HG03342 (cell line): ENCODE measurements at regions not wholly inside any gene's neighbourhood (a gene's known extent, or its start where the extent isn't known, plus 50 kb on each side); places are given as distances from the start of the nearest gene placed in this dataset.

Experiments used
- ATAC-seq: cut with Tn5 transposase; IDR thresholded peaks from one replicate; pipeline ENCODE4 v1.9.1; 2021; ENCODE audit warnings: mild to moderate bottlenecking, moderate library complexity; ENCODE audit not compliant: unreplicated experiment

GRCh38 chr11:27861706-27862430 is 161.6 kb upstream of the BDNF start:
- ATAC-seq = no peak

DNA sequence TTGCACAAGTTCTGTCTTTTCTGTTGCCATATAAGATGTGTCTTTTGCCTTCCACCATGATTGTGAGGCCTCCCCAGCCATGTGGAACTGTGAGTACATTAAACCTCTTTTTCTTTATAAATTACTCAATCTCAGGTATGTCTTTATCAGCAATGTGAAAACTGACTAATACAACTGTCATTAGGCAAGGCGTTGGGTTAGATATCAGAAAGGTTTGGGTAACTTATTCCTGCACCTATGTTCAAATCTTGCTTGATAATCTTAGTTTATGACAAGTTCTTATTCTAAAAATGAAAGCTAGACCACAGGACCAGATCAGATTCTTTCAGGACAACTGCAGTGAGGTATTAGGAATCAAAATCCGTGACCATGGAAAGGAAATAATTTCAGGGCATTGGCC is 160.6 kb upstream of the BDNF start:
- no peak for ATAC-seq

GRCh38 chr11:27858866-27859265 is 158.6 kb upstream of the BDNF start:
- ATAC-seq = no peak

DNA sequence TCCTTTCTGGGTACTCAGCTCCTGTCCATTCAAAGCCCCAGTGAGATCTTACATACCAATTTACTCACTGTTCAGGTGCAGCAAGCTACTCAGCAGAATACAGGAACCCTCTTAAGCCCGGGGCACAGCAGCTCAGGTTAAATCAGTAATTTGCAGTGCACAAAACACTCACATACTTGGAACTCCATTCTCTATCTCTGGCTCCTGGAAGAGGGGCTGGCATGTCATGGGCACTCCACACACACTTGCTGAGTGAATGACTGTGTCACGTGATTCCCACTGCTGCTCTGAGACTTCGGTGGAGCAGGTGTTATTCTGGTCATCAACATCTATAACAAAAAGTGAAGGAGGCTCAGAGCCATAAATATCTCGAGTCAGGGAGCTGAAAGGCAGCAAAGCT is 157.3 kb upstream of the BDNF start:
- ATAC-seq = no peak

DNA sequence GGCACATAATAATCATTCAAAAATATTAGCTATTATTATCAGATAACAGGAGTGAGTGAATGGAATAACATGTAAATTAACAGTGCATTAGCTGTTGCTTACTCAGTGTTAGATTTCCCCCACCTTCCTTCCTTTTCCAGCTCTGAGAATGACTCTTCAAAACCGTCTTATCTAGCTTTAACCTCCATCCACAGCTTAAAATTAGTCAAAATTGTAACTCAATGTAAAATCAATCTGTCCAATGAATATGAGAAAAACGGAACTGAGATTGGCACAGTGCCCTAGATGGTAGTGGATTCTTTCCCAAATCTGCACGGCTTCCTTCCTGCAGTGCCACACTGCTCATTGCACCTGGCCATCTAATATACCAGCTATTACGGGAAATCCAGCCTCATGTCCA is 156.8 kb upstream of the BDNF start:
- ATAC-seq = no peak

- no peak for ATAC-seq
These were observed 148.2 kb upstream of the BDNF start for GRCh38 chr11:27848423-27848822.

- ATAC-seq = no peak
These were observed 147.2 kb upstream of the BDNF start for GRCh38 chr11:27847496-27847895.

- ATAC-seq = no peak
These were observed 142.0 kb upstream of the BDNF start for GRCh38 chr11:27842290-27842689.

- ATAC-seq = no peak
These were observed 140.8 kb upstream of the BDNF start for GRCh38 chr11:27841023-27841422.

DNA sequence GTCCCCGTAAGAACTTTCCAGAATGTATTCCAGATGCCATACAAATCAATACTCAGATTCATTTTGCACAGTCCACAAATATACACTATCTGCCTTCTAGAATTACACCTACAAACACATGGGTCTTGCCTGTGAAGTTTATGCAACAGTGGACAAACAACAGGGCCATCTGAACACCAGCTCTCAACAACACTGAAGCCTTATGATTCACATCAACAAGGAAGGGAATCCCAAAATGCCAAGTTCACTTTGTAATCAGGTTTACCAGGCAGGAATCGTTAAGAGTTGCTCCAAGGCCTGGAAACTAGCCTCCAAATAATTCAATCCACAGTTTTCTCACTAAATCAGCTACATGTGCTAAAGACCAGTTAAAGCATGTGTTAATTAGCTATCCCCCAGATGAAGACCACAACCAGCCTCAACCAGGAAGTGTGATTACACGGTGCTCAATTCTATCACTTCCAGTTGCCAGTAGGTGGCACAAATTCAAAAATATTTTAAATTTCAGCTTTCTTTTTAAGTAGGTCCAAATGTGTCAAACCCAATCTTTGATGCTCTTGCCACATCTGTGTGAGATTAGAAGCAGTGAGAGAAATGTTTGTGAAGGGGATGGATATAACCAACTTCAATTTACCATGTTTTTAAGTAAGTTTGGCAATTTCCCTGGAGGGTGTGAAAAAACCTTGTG is 139.1 kb upstream of the BDNF start:
- ATAC-seq = no peak

DNA sequence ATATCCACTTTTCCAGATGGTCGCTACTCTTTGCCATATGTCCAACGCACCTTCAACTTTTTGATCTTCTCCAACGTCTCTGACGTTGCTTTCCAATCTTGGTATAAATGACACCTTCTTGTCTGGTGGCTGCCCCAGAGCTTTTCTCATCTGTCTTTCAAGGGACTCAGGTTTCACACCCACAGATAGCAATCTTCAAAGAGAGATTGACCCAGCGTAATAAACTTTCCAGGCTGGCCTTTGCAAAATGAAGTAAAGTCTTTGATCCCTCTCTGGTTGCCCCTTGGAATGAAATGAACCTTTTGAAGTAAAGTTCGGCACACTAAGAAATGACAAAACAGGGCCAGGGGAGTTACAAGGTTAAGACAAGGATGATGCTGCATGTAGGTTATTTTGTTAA is 138.4 kb upstream of the BDNF start:
- no peak for ATAC-seq

- peak; percentile 92 for ATAC-seq
These were observed 137.8 kb upstream of the BDNF start for GRCh38 chr11:27837895-27838563.

GRCh38 chr11:27830206-27830605 is 130.0 kb upstream of the BDNF start:
- ATAC-seq = no peak

- no peak for ATAC-seq
These were observed 120.0 kb upstream of the BDNF start for GRCh38 chr11:27820249-27820648.

DNA sequence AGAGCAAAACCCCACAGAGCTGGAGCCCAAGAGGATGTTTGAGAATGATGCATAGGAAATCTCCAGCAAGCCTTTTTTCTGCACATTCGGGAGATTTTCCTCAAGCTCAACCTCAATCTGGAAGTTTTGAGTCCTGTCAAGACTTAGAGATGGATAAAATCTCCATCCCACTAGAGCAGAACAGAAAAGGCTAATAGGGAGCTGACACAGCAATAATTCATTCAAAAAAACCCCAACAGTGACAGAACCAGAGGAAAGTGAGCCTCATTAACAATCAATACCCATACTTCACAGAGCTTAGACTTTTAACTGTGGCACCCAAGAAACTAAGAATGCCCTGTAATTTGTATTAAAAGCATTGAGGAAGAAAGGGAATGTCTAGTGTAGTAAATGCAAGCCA is 115.9 kb upstream of the BDNF start:
- no peak for ATAC-seq

- no peak for ATAC-seq
These were observed 112.1 kb upstream of the BDNF start for GRCh38 chr11:27812341-27812740.

GRCh38 chr11:27807596-27807995 is 107.3 kb upstream of the BDNF start:
- ATAC-seq = no peak

DNA sequence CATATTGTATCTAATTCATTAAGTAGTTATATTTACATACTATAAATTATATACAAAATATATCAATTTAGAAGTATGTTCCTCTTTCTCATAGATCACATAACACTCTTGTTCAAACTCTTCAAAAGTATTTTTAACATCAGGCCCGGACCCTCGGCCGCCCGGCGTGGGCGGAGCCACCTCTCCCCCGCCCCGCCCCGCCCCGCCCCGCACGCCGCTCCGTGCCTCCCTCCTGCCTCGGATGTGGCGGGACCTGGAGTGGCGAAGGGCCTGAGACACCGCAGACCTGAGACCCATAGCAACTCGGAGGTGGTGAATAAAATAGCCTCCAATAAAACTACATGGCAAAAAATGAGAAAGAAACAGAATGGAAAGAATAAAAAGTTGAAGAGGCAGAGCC is 105.9 kb upstream of the BDNF start:
- no peak for ATAC-seq

- no peak for ATAC-seq
These were observed 96.0 kb upstream of the BDNF start for GRCh38 chr11:27795955-27796861.

DNA sequence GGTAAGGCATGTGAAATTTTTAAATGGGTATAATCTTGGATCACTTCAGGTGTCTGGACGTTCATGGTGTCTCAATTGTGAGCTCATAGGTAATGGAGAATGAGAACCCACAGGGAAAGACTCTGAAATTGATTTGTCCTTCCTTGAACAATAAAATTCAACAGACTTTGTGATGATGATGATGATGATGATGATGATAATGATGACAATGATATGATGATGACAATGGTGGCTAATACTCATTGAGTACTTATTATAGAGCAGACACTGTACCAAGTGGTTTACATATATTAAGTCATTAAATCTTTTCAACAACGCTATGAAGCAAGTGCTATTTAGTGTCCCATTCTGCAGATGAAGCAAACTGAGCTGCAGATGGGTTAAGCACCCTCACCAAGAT is 86.6 kb upstream of the BDNF start:
- ATAC-seq = no peak

DNA sequence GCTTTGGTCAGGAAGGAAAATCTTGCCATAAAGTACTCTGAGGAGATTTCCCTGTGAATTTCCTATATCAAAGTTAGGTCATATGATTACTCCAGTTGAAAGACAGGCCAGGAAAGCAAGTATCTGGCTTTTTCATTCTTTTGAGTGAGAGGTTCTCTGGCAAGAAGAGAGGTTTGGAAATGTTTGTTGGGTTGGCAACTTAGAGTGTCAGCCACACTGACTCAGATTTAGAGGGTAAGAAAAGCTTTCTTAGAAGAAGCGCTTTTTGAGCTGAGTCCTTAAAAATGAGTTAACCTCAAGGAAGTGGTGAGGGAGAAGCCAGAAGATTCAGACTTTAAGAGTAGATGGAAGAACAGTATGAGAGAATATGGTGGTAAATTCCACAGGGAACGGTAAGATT is 86.1 kb upstream of the BDNF start:
- ATAC-seq = no peak
